Neutrophil (primary cell): ENCODE measurements at regions not wholly inside any gene's neighbourhood (a gene's known extent, or its start where the extent isn't known, plus 50 kb on each side); places are given as distances from the start of the nearest gene placed in this dataset.

Experiments
- H3K27ac ChIP-seq: fragments of 200-600 bp; sonication (generic); 2 replicates; pipeline ENCODE4 v1.5.1; 2016; ENCODE audit warnings: mild to moderate bottlenecking, moderate library complexity
- H3K27me3 ChIP-seq: fragments of 200-600 bp; sonication (generic); 2 replicates; pipeline ENCODE4 v1.6.0; 2016; ENCODE audit warnings: mild to moderate bottlenecking
- H3K36me3 ChIP-seq: fragments of 200-600 bp; sonication (generic); 2 replicates; pipeline ENCODE4 v1.5.1; 2017
- H3K4me1 ChIP-seq, 2 experiments: fragments of 200-600 bp in 1 of 2; sonication (generic) in 1 of 2; 1 replicate in 1 of 2; 2 replicates in 1 of 2; pipeline versions ENCODE4 v1.5.1 to v1.6.1; 2013 to 2016; ENCODE audit warnings: low read depth in 1 of 2, low read length in 1 of 2, mild to moderate bottlenecking in 1 of 2, moderate library complexity in 1 of 2; ENCODE audit not compliant: control insufficient read depth in 1 of 2, insufficient read depth in 1 of 2
- H3K4me3 ChIP-seq, 2 experiments: fragments of 200-600 bp in 1 of 2; sonication (generic) in 1 of 2; 1 replicate in 1 of 2; 2 replicates in 1 of 2; pipeline ENCODE4 v1.5.1; 2013 to 2016; ENCODE audit warnings: low read depth in 1 of 2, low read length in 1 of 2, mild to moderate bottlenecking in 1 of 2, moderate library complexity in 1 of 2
- H3K9me3 ChIP-seq: fragments of 200-600 bp; sonication (generic); 2 replicates; pipeline ENCODE4 v1.5.1; 2016
- CTCF ChIP-seq: fragments of 200-600 bp; sonication (generic); IDR thresholded peaks from 2 replicates; pipeline ENCODE4 v1.5.1; 2016; ENCODE audit warnings: antibody characterized with exemption

GRCh38 chr1:209106237-209106741 is 477.2 kb upstream of the CAMK1G start:
- Histone ChIP-seq H3K4me1 (no peaks in the 10 kb centered on the region), H3K27ac (no peak overlapping the region), H3K4me3 (no peak overlapping the region), H3K27me3 (no peaks in the 10 kb centered on the region), H3K9me3 (no peaks in the 10 kb centered on the region), H3K36me3 (no peaks in the 10 kb centered on the region)
- TF ChIP-seq CTCF, result no peak

- Histone ChIP-seq H3K4me1 (no peaks in the 10 kb centered on the region), H3K36me3 (no peaks in the 10 kb centered on the region), H3K9me3 (no peaks in the 10 kb centered on the region), H3K27me3 (no peaks in the 10 kb centered on the region), H3K27ac (no peak overlapping the region), H3K4me3 (no peak overlapping the region)
- TF ChIP-seq CTCF, result no peak
Measured at GRCh38 chr1:209106861-209107260, 476.7 kb upstream of the CAMK1G start.

DNA sequence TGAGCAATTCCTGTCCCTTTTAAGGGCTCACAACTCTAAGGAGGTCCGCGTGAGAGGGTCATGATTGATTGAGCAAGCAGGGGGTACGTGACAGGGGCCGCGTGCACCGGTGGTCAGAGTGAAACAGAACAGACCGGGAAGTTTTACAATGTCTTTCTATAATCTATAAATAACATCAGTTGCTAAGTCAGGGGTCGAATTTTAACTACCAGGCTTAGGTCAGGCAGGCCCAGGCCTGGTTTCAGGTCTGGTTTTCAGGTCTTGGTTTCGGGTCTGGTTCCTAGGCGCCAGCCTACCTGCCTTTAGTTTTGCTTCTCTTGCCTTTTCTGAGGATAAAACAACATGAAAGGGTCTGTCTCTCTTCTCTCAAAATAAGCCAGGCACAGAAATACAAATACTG is 476.0 kb upstream of the CAMK1G start:
- TF ChIP-seq CTCF, result no peak
- Histone ChIP-seq H3K4me3 (no peak overlapping the region), H3K27me3 (no peaks in the 10 kb centered on the region), H3K9me3 (no peaks in the 10 kb centered on the region), H3K4me1 (no peaks in the 10 kb centered on the region), H3K27ac (no peak overlapping the region), H3K36me3 (no peaks in the 10 kb centered on the region)

- Histone ChIP-seq H3K4me1 (no peaks in the 10 kb centered on the region), H3K27ac (no peak overlapping the region), H3K4me3 (no peak overlapping the region), H3K9me3 (no peaks in the 10 kb centered on the region), H3K36me3 (no peaks in the 10 kb centered on the region), H3K27me3 (no peaks in the 10 kb centered on the region)
- no peak for TF ChIP-seq CTCF
Measured at GRCh38 chr1:209109001-209109785, 474.3 kb upstream of the CAMK1G start.

DNA sequence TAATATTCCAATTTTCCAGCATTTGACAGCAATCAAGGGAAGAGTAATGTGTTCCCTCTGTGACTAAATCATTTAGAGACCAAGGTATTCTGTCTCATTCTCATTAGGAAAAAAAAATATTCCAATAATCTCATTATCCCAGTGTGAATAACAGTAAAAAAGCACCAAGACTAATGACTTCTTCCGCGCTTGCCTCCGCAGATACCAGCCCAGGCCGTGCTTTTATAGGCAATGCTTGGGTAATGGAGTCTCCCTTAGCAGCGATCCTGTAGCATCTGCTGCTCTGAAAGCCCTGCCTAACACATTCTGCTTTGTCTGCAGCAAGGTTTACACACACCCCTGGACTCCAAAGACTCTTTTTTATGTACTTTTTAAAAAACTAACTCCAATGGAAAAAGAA is 470.0 kb upstream of the CAMK1G start:
- H3K27me3 ChIP-seq, result no peaks in the 10 kb centered on the region
- TF ChIP-seq CTCF, result no peak

More for the DNA sequence above, 470.0 kb upstream of the CAMK1G start:
- Histone ChIP-seq H3K9me3 (no peaks in the 10 kb centered on the region), H3K36me3 (no peaks in the 10 kb centered on the region), H3K27ac (no peak overlapping the region), H3K4me3 (no peak overlapping the region), H3K4me1 (no peaks in the 10 kb centered on the region)
